ENCODE measurements at regions not wholly inside any gene's neighbourhood (a gene's known extent, or its start where the extent isn't known, plus 50 kb on each side); places are given as distances from the start of the nearest gene placed in this dataset.
"Not testable (repeated sequence)": the region's sequence is repeated elsewhere in the genome, so short reads cannot be mapped to it uniquely, and the experiment has no call there.

GRCh38 chr1:95643071-95643470 lies 409.1 kb downstream of the RWDD3 start:
- Histone ChIP-seq H3K9me3 (ENCODE audit: low read depth, low read length) (no peaks in the 10 kb centered on the region), H3K4me3 (no peak overlapping the region), H3K36me3 (ENCODE audit: insufficient read depth, low read length) (no peaks in the 10 kb centered on the region), H3K27ac (no peak overlapping the region), H3K9ac (ENCODE audit: insufficient read length) (no peak overlapping the region)
- DNase-seq (ENCODE audit: low read depth, low spot score), result no peak
- TF ChIP-seq POLR2AphosphoS5 (IDR thresholded peaks at IDR 0.05; ENCODE audit: borderline replicate concordance, low read depth, low read length) (no peak), FOXP2 (optimal IDR thresholded peaks at IDR 0.05; ENCODE audit: control extremely low read depth, extremely low read length, insufficient read depth) (no peak)

- not testable (repeated sequence) for DNase-seq (ENCODE audit: low read depth, low spot score); H3K4me3 ChIP-seq; H3K36me3 ChIP-seq (ENCODE audit: insufficient read depth, low read length); H3K27ac ChIP-seq; H3K9ac ChIP-seq (ENCODE audit: insufficient read length); H3K9me3 ChIP-seq (ENCODE audit: low read depth, low read length)
Observed at GRCh38 chr1:95645126-95645525, 411.1 kb downstream of the RWDD3 start.

GRCh38 chr1:95650631-95651030 lies 416.6 kb downstream of the RWDD3 start:
- Histone ChIP-seq H3K9me3 (ENCODE audit: low read depth, low read length) (no peaks in the 10 kb centered on the region), H3K4me3 (no peak overlapping the region), H3K27ac (no peak overlapping the region), H3K9ac (ENCODE audit: insufficient read length) (no peak overlapping the region), H3K36me3 (ENCODE audit: insufficient read depth, low read length) (no peaks in the 10 kb centered on the region)
- TF ChIP-seq FOXP2 (optimal IDR thresholded peaks at IDR 0.05; ENCODE audit: control extremely low read depth, extremely low read length, insufficient read depth), result no peak
- no peak for TF ChIP-seq POLR2AphosphoS5 (IDR thresholded peaks at IDR 0.05; ENCODE audit: borderline replicate concordance, low read depth, low read length)
- no peak for TF ChIP-seq EZH2 (IDR thresholded peaks at IDR 0.05)
- DNase-seq (ENCODE audit: low read depth, low spot score), result no peak

- Histone ChIP-seq H3K36me3 (ENCODE audit: insufficient read depth, low read length) (no peaks in the 10 kb centered on the region), H3K9me3 (ENCODE audit: low read depth, low read length) (no peaks in the 10 kb centered on the region), H3K9ac (ENCODE audit: insufficient read length) (no peak overlapping the region), H3K27ac (no peak overlapping the region), H3K4me3 (no peak overlapping the region)
- TF ChIP-seq POLR2AphosphoS5 (IDR thresholded peaks at IDR 0.05; ENCODE audit: borderline replicate concordance, low read depth, low read length) (no peak), EZH2 (IDR thresholded peaks at IDR 0.05) (no peak), FOXP2 (optimal IDR thresholded peaks at IDR 0.05; ENCODE audit: control extremely low read depth, extremely low read length, insufficient read depth) (no peak)
- no peak for DNase-seq (ENCODE audit: low read depth, low spot score)
Observed at GRCh38 chr1:95652423-95652965, 418.5 kb downstream of the RWDD3 start.

- H3K4me3 ChIP-seq, result no peak overlapping the region
- TF ChIP-seq FOXP2 (optimal IDR thresholded peaks at IDR 0.05; ENCODE audit: control extremely low read depth, extremely low read length, insufficient read depth), result no peak
- H3K9me3 ChIP-seq (ENCODE audit: low read depth, low read length), result no peaks in the 10 kb centered on the region
- no peaks in the 10 kb centered on the region for H3K36me3 ChIP-seq (ENCODE audit: insufficient read depth, low read length)
- H3K9ac ChIP-seq (ENCODE audit: insufficient read length), result no peak overlapping the region
- DNase-seq (ENCODE audit: low read depth, low spot score), result no peak
- H3K27ac ChIP-seq, result no peak overlapping the region
Observed at GRCh38 chr1:95653618-95654017, 419.6 kb downstream of the RWDD3 start.

GRCh38 chr1:95655321-95656020 lies 421.5 kb downstream of the RWDD3 start:
- Histone ChIP-seq H3K36me3 (ENCODE audit: insufficient read depth, low read length) (no peaks in the 10 kb centered on the region), H3K4me3 (no peak overlapping the region), H3K9ac (ENCODE audit: insufficient read length) (no peak overlapping the region), H3K9me3 (ENCODE audit: low read depth, low read length) (no peaks in the 10 kb centered on the region), H3K27ac (no peak overlapping the region)
- DNase-seq (ENCODE audit: low read depth, low spot score), result no peak
- TF ChIP-seq EZH2 (IDR thresholded peaks at IDR 0.05), result no peak
- TF ChIP-seq FOXP2 (optimal IDR thresholded peaks at IDR 0.05; ENCODE audit: control extremely low read depth, extremely low read length, insufficient read depth), result no peak
- no peak for TF ChIP-seq POLR2AphosphoS5 (IDR thresholded peaks at IDR 0.05; ENCODE audit: borderline replicate concordance, low read depth, low read length)

- H3K27ac ChIP-seq, result no peak overlapping the region
Observed at GRCh38 chr1:95657248-95657647, 423.2 kb downstream of the RWDD3 start.

GRCh38 chr1:95659166-95659565 lies 425.2 kb downstream of the RWDD3 start:
- H3K4me3 ChIP-seq, result no peak overlapping the region

More at GRCh38 chr1:95657248-95657647, 423.2 kb downstream of the RWDD3 start:
- H3K9me3 ChIP-seq (ENCODE audit: low read depth, low read length), result no peaks in the 10 kb centered on the region
- no peak for TF ChIP-seq FOXP2 (optimal IDR thresholded peaks at IDR 0.05; ENCODE audit: control extremely low read depth, extremely low read length, insufficient read depth)
- no peak for TF ChIP-seq EZH2 (IDR thresholded peaks at IDR 0.05)
- no peak for TF ChIP-seq POLR2AphosphoS5 (IDR thresholded peaks at IDR 0.05; ENCODE audit: borderline replicate concordance, low read depth, low read length)
- no peak overlapping the region for H3K4me3 ChIP-seq
- DNase-seq (ENCODE audit: low read depth, low spot score), result no peak
- no peak overlapping the region for H3K9ac ChIP-seq (ENCODE audit: insufficient read length)
- H3K36me3 ChIP-seq (ENCODE audit: insufficient read depth, low read length), result no peaks in the 10 kb centered on the region

GRCh38 chr1:95659588-95659987 lies 425.6 kb downstream of the RWDD3 start:
- TF ChIP-seq POLR2AphosphoS5 (IDR thresholded peaks at IDR 0.05; ENCODE audit: borderline replicate concordance, low read depth, low read length) (no peak), EZH2 (IDR thresholded peaks at IDR 0.05) (no peak), FOXP2 (optimal IDR thresholded peaks at IDR 0.05; ENCODE audit: control extremely low read depth, extremely low read length, insufficient read depth) (no peak)
- H3K27ac ChIP-seq, result no peak overlapping the region

More at GRCh38 chr1:95659166-95659565, 425.2 kb downstream of the RWDD3 start:
- H3K9me3 ChIP-seq (ENCODE audit: low read depth, low read length), result peaks cover 8% of the 10 kb centered on the region; the same call in 1 of the 2 replicates
- no peak for DNase-seq (ENCODE audit: low read depth, low spot score)
- no peaks in the 10 kb centered on the region for H3K36me3 ChIP-seq (ENCODE audit: insufficient read depth, low read length)
- no peak for TF ChIP-seq POLR2AphosphoS5 (IDR thresholded peaks at IDR 0.05; ENCODE audit: borderline replicate concordance, low read depth, low read length)
- TF ChIP-seq FOXP2 (optimal IDR thresholded peaks at IDR 0.05; ENCODE audit: control extremely low read depth, extremely low read length, insufficient read depth), result no peak
- TF ChIP-seq EZH2 (IDR thresholded peaks at IDR 0.05), result no peak
- no peak overlapping the region for H3K9ac ChIP-seq (ENCODE audit: insufficient read length)
- H3K27ac ChIP-seq, result no peak overlapping the region

More at GRCh38 chr1:95659588-95659987, 425.6 kb downstream of the RWDD3 start:
- Histone ChIP-seq H3K36me3 (ENCODE audit: insufficient read depth, low read length) (no peaks in the 10 kb centered on the region), H3K4me3 (no peak overlapping the region), H3K9me3 (ENCODE audit: low read depth, low read length) (peaks cover 8% of the 10 kb centered on the region; the same call in 1 of the 2 replicates), H3K9ac (ENCODE audit: insufficient read length) (no peak overlapping the region)
- no peak for DNase-seq (ENCODE audit: low read depth, low spot score)

Measured in SK-N-MC (cell line).